Stimulated activated CD8-positive, alpha-beta memory T cell treated with anti-CD3 and anti-CD28 coated beads, Interleukin-4, amount 100 ng/mL, for 1 hour (primary cell): ENCODE measurements at regions not wholly inside any gene's neighbourhood (a gene's known extent, or its start where the extent isn't known, plus 50 kb on each side); places are given as distances from the start of the nearest gene placed in this dataset.

Experiments
- DNase-seq, 2 donors: peaks; one replicate each; pipeline ENCODE4 v3.0.0-alpha.2; 2020; ENCODE audit warnings: low read depth in 2 of 2, low spot score in 1 of 2

DNA sequence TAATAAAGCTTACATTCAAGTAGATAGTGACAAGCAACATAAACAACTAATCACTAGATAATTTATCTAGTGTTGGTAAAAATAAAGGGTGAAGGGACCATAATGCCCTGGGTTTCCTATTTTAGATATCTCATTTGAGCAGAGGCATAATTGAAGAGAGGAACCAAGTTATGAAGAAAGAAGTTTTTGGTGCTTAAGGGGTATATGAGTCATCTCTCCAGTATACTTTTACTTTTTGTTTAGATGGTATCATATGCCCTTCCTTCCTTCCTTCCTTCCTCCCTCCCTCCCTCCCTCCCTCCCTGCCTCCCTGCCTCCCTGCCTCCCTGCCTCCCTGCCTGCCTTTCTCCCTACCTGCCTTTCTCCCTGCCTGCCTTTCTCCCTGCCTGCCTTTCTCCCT, 1053.5 kb upstream of the CELF4 start:
- DNase-seq = no peak

- DNase-seq = no peak
These were observed 1050.7 kb upstream of the CELF4 start for GRCh38 chr18:38616306-38616705.

- DNase-seq = no peak
These were observed 1047.3 kb upstream of the CELF4 start for GRCh38 chr18:38612904-38613303.

DNA sequence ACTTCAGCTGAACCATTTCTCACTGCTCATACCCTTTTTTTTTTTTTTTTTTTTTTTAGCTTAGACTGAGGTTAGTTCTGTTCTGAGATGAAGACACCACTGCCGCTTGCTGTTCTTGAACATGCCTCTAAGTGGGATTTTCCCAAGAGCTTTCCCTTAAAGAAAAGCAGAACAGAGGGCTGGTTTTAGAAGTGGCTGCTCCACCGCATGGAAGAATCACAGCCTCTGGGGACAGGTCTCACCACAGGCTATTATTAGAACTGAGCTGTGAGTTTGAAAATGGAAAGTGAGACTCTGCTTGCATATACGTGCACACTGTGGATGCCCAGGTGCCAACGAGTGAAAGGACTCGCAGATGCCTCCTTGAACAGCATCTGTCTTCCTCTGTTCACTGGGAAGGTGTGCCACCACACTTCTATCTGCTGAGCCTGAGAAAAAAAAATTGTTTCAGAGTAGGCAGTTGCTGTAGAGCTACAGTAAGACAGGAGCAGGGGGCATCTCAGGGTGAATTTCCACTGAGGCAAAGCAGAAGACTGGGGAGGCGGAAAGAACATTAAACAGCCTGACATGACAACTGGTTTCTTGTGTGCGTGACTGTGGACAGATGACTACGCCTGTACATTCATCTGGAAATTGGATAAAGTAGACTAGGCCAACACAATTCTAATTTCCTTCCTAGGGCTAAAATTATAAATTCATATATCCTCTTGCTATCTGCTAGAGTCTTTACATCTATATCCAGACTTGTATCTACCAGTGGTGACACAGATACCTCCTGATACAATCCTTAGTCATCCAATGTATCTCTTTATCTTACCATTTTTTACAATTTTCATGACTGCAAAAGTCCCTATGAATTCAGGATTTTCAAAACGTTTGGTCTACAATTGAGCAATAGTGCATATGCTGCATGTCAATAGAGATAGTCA, 1045.7 kb upstream of the CELF4 start:
- DNase-seq = no peak

DNA sequence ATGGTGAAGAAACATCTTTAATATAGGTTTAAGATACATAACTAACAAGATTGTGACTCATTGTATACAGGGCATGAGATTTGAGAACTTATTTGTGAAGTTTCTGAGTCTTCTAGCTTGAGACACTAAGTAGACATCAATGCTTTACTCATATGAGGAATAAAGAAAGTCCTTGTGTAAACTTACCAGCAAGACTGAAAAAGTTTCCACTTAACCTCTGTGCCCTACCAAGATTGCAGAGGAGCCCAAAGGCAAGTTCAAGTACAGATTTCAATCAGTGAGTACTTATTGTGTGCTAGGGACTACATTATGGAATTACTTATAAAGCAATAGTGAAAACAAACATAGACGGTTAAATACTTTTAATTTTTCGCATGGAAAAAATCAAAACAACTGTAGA, 1041.2 kb upstream of the CELF4 start:
- DNase-seq = no peak

DNA sequence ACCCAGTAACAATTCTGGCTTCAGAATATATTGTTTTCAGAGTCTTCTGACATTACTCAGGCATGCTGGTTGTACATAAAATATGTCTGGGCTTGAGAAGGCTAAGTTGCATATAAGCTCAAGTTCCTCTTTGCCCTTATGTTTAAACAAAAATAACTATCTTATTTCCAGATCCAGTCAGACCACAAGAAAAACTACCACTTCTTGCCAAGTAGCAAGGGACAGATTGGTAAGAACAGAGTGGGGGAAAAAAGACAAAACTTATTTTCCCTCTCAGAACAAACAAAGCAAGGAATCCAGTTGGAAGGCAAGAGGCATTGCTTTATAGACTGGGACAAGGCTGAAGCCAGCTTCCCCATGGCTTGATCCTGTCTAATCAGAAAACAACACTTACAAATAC, 1036.7 kb upstream of the CELF4 start:
- DNase-seq = no peak

DNA sequence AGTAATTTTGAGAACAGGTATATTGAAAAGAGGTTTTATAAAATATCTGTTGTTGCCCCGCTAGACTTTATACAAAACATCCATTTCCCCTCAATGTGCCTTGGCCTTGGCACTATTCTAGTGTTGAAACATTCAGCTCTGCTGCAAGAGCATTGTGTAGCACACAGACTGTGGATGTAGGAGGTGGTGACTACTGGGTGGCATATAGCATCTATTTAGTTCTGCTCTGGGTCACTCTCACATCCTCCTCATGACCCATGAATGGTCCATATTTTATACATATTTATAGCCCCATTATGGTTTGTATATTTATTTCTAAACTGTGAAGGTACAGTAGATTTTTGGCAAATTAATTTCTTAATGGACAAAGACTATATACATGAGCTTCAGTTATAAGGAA, 1022.0 kb upstream of the CELF4 start:
- no peak for DNase-seq

- no peak for DNase-seq
These were observed 1020.7 kb upstream of the CELF4 start for GRCh38 chr18:38586327-38586726.

GRCh38 chr18:38579764-38580163, 1014.2 kb upstream of the CELF4 start:
- DNase-seq = no peak

DNA sequence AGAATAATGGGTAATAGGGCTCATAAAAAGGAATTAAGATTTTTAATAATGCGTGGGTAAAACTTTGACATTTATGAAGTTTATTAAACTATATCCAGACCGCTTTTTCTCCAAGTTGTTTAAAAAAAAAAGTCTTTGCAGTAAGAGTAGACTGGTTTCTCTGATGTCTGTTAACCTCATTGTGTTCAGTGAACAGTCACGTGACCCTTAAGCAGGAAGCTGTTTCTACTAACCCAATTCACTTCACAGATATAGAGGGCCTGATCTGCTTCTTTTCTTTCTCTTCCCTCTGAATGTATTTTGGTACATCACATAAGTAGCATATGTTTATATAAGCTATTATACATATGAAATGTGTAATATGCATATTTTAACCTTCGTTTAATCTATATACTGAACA, 1011.3 kb upstream of the CELF4 start:
- DNase-seq = no peak

DNA sequence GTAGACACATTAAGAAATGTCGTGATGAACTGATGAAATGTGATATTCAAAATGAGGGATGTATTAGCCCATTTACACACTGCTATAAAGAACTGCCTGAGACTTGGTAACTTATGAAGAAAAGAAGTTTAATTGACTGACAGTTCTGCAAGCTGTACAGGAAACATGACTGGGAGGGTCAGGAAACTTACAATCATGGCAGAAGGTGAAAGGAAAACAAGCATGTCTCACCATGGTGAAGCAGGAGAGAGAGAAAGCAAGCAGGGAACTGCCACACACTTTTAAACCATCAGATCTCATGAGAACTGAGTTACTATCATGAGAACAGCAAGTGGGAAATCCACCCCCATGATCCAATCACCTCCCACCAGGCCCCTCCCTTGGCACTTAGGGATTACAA, 1010.8 kb upstream of the CELF4 start:
- DNase-seq = no peak

DNA sequence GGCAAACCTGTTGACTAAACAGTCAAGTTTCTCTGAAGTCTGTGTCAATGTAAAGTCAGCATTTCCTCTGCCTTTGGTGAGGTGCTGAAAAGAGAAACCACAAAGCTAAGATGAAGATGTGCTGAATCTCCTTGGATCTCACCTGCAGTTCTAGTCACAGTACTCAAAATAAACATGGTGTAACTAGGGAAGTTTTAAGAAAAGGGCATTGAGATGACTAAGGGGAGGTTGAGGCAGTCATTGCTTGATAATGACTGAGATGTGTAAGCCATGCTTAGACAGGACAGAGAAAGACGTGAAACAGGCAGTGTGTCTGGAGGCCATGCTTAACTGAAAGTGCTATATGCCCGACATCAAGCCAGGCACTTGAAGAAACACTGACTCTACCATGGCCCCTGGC, 1010.0 kb upstream of the CELF4 start:
- no peak for DNase-seq

DNA sequence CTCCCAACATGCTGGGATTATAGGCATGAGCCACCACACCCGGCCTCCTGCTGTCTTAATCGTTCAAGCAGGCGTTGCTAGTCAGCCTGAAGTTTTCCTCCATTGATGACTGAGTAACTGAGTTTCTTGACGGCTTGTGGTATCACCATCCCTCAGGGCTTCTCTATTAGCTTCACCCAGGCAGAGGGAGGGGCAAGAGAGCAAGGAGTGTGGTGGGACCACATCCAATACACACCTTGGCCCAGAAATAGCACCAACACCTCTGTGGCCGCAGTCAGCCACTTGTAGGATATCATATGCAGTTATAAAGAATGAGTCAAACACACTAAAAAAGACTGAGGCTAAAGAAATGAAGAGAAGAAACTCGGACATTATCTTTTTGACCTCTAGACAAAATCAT, 1009.4 kb upstream of the CELF4 start:
- DNase-seq = no peak

GRCh38 chr18:38572554-38573111, 1007.0 kb upstream of the CELF4 start:
- no peak for DNase-seq

DNA sequence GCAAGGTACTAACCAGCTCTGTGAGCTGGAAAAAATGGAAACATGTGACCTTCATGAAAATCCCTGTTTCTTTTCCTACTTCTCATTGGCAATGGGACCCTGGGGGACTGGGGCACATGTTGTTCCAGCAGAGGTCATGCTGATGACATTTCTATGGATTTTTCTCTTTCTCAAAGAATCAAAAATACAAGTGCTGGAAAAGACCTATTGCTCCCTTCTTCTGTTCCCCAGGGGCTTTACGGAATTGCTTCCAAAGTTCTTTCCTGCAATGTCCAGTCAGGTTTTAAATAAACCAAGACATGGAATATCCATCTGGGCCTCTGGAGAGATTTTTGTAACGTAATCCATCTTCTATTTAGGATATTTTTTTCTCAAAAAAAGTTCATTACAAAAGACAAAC, 1006.1 kb upstream of the CELF4 start:
- no peak for DNase-seq

DNA sequence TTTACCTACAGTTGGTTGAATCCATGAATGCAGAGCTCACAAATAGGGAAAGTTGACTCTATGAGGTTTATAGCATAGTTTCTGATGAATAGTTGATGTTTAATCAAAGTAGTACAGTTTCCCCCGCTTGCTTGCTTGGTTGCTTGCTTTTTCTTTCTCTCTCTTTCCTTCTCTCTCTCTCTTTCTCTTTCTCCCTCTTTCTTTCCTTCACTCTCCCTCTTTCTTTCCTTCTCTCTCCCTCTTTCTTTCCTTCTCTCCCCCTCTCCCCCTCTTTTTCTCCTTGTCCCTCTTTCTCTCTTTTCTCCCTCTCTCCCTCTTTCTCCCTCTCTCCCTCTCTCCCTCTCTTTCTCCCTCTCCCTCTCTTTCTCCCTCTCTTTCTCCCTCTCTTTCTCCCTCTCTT, 999.9 kb upstream of the CELF4 start:
- DNase-seq = no peak

- no peak for DNase-seq
These were observed 997.9 kb upstream of the CELF4 start for GRCh38 chr18:38563396-38563980.

DNA sequence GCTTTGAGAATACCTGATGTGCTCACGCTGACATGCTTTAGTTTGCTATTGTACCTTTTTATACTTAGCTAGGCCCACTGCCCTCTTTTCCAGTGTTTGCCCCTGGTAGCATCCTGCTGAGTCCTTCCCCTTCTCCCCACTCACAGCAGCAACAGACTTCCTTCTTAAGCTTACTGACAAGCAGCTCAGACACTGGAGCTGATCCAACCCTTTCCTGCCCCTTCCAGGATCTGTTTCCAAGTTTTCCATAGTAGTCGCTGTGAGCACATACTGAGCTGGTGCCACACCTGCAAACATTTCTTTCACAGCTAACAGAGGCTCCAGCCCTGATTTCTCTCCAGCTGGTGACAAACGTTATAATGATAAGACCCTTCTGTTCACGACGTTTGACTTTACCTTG, 991.4 kb upstream of the CELF4 start:
- DNase-seq = no peak

DNA sequence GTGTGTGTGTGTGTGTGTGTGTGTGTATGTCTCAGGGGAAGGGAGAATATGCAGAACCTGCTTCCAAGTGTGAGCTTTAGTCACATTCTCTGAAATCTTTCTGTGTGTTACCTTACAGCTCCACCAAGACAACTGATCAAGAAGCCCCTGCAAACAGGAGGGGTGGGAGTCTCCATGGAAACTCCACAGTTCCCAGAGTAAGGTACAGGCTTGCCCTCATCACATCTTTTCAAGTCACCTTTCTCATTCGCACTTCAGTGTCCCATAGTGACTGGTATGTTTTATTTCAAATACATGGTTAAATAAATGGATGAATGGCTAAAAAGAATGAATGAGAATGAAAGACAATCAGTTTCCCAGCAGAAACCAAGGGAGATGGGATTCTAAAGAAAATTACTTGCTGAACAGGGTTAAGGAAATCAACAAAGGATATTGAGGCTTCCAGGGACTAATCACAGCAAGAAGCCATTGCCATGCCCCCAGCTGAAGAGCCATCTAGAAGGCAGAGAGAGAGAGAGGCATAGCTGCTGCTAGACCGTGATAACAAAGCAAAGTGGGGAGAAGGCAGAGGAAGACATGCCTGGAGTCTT, 987.2 kb upstream of the CELF4 start:
- no peak for DNase-seq

DNA sequence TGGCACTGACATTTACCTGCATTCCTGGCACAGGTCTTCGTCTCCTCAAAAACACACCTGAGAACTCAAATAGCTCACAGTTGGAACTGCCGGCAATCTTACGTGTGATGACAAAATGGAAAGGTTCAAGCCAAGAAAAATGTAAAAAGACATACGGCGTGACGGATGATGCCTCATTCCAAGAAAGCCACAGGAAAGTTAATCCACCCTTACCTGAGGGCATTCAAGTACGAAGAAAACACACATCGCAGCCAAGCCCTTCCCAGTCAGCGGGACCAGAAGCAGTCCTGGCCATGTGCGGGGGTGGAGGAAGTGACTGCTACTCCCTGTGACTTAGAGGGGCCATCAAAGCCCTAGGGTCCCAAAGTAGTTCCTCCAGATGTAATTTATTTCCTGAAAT, 986.3 kb upstream of the CELF4 start:
- DNase-seq = no peak

DNA sequence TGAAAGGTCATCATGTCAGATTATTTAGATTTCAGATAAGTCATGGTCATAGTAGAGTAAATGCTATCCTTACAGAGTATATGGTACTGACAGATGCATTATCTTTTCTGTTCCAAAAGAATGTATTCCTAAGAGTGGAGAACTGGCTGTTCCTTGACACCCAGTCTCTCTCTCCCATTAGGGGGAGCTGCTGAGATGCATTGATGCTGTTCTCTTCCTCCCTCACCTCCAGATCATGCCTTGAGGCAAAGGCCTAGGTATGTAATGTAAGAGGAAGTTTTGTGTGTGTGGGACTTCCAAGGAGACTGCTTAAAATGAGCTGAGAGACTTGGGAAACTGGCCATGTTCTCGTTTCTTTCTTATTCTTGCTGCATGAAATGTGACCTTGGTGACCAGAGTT, 979.5 kb upstream of the CELF4 start:
- DNase-seq = no peak

DNA sequence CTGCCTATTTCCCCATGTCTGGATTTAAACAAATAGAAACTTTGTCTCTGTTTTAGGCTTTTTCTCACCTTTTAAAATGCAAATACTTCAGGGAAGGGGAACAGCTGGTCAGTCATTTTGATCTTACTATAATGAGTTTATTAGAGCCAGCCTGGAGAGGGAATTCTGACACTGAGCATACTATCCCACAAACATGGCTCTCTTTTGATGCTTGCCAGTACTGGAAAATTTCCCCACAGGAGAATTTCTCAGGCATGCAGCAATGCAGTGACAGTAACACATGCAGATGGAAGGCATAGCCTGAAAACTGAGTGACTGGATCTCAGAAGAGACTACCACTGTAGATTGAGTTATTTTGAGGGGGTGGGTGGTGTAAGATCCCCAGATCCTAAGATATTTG, 974.3 kb upstream of the CELF4 start:
- DNase-seq = no peak
